ENCODE measurements at regions not wholly inside any gene's neighbourhood (a gene's known extent, or its start where the extent isn't known, plus 50 kb on each side); places are given as distances from the start of the nearest gene placed in this dataset.

DNA sequence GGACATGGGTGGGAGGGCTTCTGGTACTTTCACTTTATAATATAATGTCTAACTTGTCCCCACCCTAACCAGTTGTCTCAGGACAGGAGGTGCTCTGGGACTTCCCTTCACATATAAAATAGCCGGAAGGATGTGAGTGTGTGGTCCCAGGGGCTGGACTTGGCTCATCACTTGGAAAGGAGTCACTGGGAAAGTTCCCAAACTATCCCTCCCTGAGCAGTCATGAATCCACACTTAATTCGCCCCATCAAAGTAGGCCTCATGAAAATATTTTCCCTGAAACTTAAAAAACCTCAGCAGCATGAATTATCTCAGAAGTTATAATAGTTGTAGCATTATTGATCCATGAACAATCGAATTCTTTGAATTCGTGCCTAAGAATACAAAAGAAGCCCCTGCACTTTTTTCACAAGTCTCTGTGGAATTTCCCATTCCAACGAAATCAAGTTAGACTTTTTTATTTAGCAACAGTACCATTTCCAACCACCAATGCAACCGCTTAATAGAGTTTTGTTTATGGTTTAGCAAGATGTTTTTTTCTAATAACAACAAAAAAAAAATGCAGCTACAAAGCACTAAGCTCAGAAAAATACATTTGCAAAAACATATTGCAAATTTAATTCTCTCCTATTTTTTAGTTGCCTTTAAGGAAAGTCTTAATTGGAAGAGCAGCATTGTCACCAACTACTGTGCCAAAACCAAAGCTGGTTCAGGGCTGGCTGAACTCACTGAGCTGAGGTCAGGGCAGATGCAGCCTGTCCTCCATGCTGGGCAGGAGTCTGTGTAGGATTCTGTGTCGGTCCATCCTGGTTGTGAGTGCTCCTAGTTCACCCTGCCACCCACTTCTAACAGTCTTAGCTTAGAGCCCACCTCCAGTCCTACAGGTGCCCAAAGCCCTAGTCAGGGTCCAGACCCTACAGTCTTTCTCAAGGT is 68.8 kb upstream of the SPTBN1 start:
- TF ChIP-seq, protein P1, sequence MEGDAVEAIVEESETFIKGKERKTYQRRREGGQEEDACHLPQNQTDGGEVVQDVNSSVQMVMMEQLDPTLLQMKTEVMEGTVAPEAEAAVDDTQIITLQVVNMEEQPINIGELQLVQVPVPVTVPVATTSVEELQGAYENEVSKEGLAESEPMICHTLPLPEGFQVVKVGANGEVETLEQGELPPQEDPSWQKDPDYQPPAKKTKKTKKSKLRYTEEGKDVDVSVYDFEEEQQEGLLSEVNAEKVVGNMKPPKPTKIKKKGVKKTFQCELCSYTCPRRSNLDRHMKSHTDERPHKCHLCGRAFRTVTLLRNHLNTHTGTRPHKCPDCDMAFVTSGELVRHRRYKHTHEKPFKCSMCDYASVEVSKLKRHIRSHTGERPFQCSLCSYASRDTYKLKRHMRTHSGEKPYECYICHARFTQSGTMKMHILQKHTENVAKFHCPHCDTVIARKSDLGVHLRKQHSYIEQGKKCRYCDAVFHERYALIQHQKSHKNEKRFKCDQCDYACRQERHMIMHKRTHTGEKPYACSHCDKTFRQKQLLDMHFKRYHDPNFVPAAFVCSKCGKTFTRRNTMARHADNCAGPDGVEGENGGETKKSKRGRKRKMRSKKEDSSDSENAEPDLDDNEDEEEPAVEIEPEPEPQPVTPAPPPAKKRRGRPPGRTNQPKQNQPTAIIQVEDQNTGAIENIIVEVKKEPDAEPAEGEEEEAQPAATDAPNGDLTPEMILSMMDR (IDR thresholded peaks at IDR 0.05; ENCODE audit: insufficient read depth, low read length, poor library complexity, severe bottlenecking), result no peak
- TF ChIP-seq EZH2phosphoT487 (conservative IDR thresholded peaks at IDR 0.05; ENCODE audit: low read length), result no peak

Data from SU-DHL-6 (cell line).